ENCODE measurements at regions not wholly inside any gene's neighbourhood (a gene's known extent, or its start where the extent isn't known, plus 50 kb on each side); places are given as distances from the start of the nearest gene placed in this dataset.
"Not testable (repeated sequence)": the region's sequence is repeated elsewhere in the genome, so short reads cannot be mapped to it uniquely, and the experiment has no call there.

DNA sequence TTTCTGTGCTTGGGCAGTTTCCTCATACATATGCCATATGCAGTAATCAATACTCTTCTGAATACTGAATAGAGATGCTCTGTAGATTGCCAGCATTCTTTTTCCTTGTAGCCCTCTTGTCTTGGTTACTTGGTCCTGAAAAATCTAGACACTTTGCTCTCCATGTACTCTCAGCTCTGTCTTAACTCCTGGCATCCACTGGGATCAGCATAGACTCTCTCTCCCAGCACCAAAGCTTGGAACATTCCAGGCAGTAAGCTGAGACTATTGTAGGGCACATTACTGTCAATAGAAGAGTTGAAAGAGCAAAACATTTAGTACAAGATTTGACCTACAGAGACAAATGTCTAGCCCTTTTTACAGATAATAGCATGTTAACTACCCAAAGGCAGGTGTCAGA, 1100.3 kb downstream of the TBL1XR1 start:
- intact Hi-C loops (cut with DNase I): no loop called here
- no peaks in the 10 kb centered on the region for H3K36me3 ChIP-seq (replicated peaks in 1 of 2)
- no peaks in the 10 kb centered on the region for H3K27me3 ChIP-seq
- H3K9me3 ChIP-seq (replicated peaks in 1 of 3): no peaks in the 10 kb centered on the region
- TF ChIP-seq, protein P1, sequence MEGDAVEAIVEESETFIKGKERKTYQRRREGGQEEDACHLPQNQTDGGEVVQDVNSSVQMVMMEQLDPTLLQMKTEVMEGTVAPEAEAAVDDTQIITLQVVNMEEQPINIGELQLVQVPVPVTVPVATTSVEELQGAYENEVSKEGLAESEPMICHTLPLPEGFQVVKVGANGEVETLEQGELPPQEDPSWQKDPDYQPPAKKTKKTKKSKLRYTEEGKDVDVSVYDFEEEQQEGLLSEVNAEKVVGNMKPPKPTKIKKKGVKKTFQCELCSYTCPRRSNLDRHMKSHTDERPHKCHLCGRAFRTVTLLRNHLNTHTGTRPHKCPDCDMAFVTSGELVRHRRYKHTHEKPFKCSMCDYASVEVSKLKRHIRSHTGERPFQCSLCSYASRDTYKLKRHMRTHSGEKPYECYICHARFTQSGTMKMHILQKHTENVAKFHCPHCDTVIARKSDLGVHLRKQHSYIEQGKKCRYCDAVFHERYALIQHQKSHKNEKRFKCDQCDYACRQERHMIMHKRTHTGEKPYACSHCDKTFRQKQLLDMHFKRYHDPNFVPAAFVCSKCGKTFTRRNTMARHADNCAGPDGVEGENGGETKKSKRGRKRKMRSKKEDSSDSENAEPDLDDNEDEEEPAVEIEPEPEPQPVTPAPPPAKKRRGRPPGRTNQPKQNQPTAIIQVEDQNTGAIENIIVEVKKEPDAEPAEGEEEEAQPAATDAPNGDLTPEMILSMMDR (IDR thresholded peaks at IDR 0.05): no peak
- TF ChIP-seq POLR2A (IDR thresholded peaks at IDR 0.05): no peak
- DNase-seq: no peak
- H3K27ac ChIP-seq: no peak overlapping the region
- no peaks in the 10 kb centered on the region for H3K4me1 ChIP-seq (replicated peaks in 1 of 2)
- H3K4me3 ChIP-seq: no peak overlapping the region

DNA sequence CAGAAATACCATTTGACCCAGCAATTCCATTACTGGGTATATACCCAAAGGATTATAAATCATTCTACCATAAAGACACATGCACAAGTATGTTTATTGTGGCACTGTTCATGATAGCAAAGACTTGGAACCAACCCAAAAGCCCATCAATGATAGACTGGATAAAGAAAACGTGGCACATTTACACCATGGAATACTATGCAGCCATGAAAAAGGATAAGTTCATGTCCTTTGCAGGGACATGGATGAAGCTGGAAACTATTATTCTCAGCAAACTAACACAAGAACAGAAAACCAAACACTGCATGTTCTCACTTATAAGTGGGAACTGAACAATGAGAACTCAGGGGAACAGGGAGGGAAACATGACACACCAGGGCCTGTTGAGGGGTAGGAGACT, 1103.4 kb downstream of the TBL1XR1 start:
- intact Hi-C loops (cut with DNase I): not testable (repeated sequence)
- 35 to 56% (median 54%) methylated on average over 1 of the region's 1 CpG for WGBS, 4 donors

DNA sequence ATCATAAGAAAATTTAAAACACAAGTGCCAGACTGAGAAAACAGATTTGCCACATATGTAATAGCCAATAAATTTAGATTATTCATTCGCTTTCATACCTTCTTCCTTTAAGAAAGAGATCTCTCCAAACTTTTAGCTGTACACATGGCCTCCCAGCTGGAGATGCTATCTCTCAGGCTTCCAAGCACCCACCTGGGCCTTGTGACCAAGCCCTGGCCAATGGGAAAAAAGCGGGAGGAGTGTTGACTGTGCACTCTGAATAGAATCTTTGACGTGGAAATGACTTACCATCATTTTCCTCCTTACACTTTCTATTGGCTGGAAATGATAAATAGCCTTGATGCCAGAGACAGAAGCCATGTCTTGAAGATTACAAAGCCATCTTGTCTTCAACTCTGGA, 1106.6 kb downstream of the TBL1XR1 start:
- TF ChIP-seq POLR2A (IDR thresholded peaks at IDR 0.05): no peak
- TF ChIP-seq, protein P1 (IDR thresholded peaks at IDR 0.05): no peak
- no peaks in the 10 kb centered on the region for H3K36me3 ChIP-seq (replicated peaks in 1 of 2)
- intact Hi-C loops (cut with DNase I): no loop called here
- 68 to 87% (median 79%) methylated on average over 3 of the region's 3 CpGs for WGBS, 4 donors
- no peak overlapping the region for H3K4me3 ChIP-seq
- H3K27ac ChIP-seq: no peak overlapping the region
- no peaks in the 10 kb centered on the region for H3K9me3 ChIP-seq (replicated peaks in 1 of 3)
- no peak for DNase-seq
- no peaks in the 10 kb centered on the region for H3K4me1 ChIP-seq (replicated peaks in 1 of 2)
- H3K27me3 ChIP-seq: no peaks in the 10 kb centered on the region

More for the DNA sequence above, 1103.4 kb downstream of the TBL1XR1 start:
- not testable (repeated sequence) for H3K27me3 ChIP-seq; H3K27ac ChIP-seq; H3K9me3 ChIP-seq (replicated peaks in 1 of 3); H3K4me1 ChIP-seq (replicated peaks in 1 of 2); H3K4me3 ChIP-seq; H3K36me3 ChIP-seq (replicated peaks in 1 of 2); DNase-seq

DNA sequence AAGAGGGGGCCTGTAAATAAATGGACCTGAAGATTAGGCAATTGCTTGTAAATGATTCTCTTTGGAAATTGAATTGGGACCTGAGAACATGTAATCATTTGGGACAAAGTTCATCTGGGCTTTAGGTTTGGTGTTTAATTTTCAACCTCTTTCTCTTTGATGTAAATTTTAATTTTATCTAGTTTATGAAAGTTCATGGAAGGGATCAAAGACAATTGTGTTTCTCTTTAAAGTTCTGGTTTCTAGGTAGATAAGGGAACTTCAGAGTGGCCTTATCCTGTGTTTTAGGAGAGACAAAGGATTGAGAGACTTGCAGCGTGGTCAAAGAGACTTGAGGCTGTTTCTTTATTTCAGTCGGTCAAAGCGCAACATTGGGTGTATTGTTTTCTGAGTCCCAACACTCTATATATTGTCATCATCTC, 1108.3 kb downstream of the TBL1XR1 start:
- Histone ChIP-seq H3K4me1 (replicated peaks in 1 of 2) (no peaks in the 10 kb centered on the region), H3K4me3 (no peak overlapping the region), H3K36me3 (replicated peaks in 1 of 2) (no peaks in the 10 kb centered on the region), H3K9me3 (replicated peaks in 1 of 3) (no peaks in the 10 kb centered on the region), H3K27ac (no peak overlapping the region), H3K27me3 (no peaks in the 10 kb centered on the region)
- no peak for DNase-seq
- 90 to 92% (median 91%) methylated on average over 3 of the region's 3 CpGs for WGBS, 4 donors
- no peak for TF ChIP-seq POLR2A (IDR thresholded peaks at IDR 0.05)
- intact Hi-C loops (cut with DNase I): no loop called here

DNA sequence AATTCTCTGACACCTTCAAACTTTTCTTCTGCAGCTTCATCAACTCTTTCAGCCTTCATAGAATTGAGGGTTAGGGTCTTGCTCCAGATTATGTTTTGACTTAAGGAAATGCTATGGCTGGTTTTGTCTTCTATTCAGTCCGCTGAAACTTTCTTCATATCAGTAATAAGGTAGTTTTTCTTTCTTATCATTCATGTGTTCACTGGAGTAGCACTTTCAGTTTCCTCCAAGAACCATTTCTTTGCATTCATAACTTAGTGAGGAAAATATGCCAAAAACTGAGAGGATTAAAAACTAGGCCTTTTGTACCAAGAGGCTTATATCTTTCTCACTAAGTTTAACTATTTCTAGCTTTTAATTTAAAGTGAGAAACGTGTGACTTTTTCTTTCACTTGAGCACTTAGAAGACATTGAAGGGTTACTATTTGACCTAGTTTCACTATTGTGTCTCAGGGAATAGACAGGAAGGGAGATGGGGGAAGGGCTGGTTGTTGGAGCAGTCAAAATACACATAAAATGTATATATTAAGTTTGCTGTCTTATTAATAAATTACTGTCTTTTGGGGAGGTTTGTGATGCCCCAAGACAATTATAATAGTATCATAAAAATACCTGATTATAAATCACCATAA, 1110.1 kb downstream of the TBL1XR1 start:
- TF ChIP-seq, protein P1 (IDR thresholded peaks at IDR 0.05): no peak
- no peak for TF ChIP-seq POLR2A (IDR thresholded peaks at IDR 0.05)
- no peaks in the 10 kb centered on the region for H3K4me1 ChIP-seq (replicated peaks in 1 of 2)
- no peak overlapping the region for H3K4me3 ChIP-seq
- H3K27me3 ChIP-seq: no peaks in the 10 kb centered on the region
- no peaks in the 10 kb centered on the region for H3K36me3 ChIP-seq (replicated peaks in 1 of 2)
- DNase-seq: no peak
- 41 to 63% (median 48%) methylated on average over 2 of the region's 2 CpGs for WGBS, 4 donors
- H3K9me3 ChIP-seq (replicated peaks in 1 of 3): no peaks in the 10 kb centered on the region
- intact Hi-C loops (cut with DNase I): no loop called here
- no peak overlapping the region for H3K27ac ChIP-seq
